H1 (cell line): ENCODE measurements at regions not wholly inside any gene's neighbourhood (a gene's known extent, or its start where the extent isn't known, plus 50 kb on each side); places are given as distances from the start of the nearest gene placed in this dataset.

Experiments
- ATF3 ChIP-seq: IDR thresholded peaks from 2 replicates; pipeline ENCODE4 v1.6.1; 2011; ENCODE audit warnings: low read depth, mild to moderate bottlenecking, low read length; ENCODE audit not compliant: insufficient read depth
- CHD1 ChIP-seq: IDR thresholded peaks from 2 replicates; pipeline ENCODE4 v1.6.1; 2012; ENCODE audit warnings: low read depth, low read length, improper control_type of control experiment
- E2F6 ChIP-seq: IDR thresholded peaks from 2 replicates; pipeline ENCODE4 v1.6.1; 2012; ENCODE audit warnings: inconsistent platforms
- EP300 ChIP-seq, 2 experiments: IDR thresholded peaks; 1 replicate in 1 of 2; 2 replicates in 1 of 2; pipeline ENCODE4 v1.6.1; 2011 to 2012; ENCODE audit warnings: low read depth in 2 of 2, low read length in 2 of 2, mild to moderate bottlenecking in 2 of 2, borderline replicate concordance in 1 of 2, inconsistent platforms in 1 of 2, moderate library complexity in 1 of 2
- EZH2 ChIP-seq: fragments of 200-600 bp; sonication (generic); IDR thresholded peaks from 2 replicates; pipeline ENCODE4 v1.7.1; 2012; ENCODE audit warnings: low read depth, mild to moderate bottlenecking, moderate library complexity, low read length, inconsistent platforms; ENCODE audit not compliant: severe bottlenecking
- JUN ChIP-seq: IDR thresholded peaks from 2 replicates; pipeline ENCODE4 v1.6.1; 2011; ENCODE audit warnings: low read depth, mild to moderate bottlenecking, improper control_type of control experiment, low read length
- PHF8 ChIP-seq: fragments of 200-600 bp; sonication (generic); conservative IDR thresholded peaks from 2 replicates; pipeline ENCODE4 v1.7.1; 2012; ENCODE audit warnings: low read depth, mild to moderate bottlenecking, inconsistent platforms, low read length, moderate library complexity
- POLR2A ChIP-seq, 2 experiments: IDR thresholded peaks; 1 replicate in 1 of 2; 2 replicates in 1 of 2; pipeline ENCODE4 v1.6.1; 2011; ENCODE audit warnings: low read depth in 2 of 2, low read length in 2 of 2, mild to moderate bottlenecking in 2 of 2; ENCODE audit errors: control extremely low read depth in 1 of 2
- TF ChIP-seq, protein P1 (sequence below): IDR thresholded peaks from 2 replicates; pipeline ENCODE4 v1.6.1; 2011; ENCODE audit warnings: low read length, improper control_type of control experiment
- TF ChIP-seq, protein P2 (sequence below), 3 experiments: IDR thresholded peaks; 1 replicate in 2 of 3; 2 replicates in 1 of 3; pipeline versions ENCODE4 v1.5.1 to v1.6.1; 2011; ENCODE audit warnings: low read length in 3 of 3, mild to moderate bottlenecking in 3 of 3, inconsistent platforms in 2 of 3, low read depth in 1 of 3, moderate library complexity in 1 of 3; ENCODE audit not compliant: insufficient read depth in 1 of 3; ENCODE audit errors: control extremely low read depth in 1 of 3

- TF ChIP-seq, protein P1, sequence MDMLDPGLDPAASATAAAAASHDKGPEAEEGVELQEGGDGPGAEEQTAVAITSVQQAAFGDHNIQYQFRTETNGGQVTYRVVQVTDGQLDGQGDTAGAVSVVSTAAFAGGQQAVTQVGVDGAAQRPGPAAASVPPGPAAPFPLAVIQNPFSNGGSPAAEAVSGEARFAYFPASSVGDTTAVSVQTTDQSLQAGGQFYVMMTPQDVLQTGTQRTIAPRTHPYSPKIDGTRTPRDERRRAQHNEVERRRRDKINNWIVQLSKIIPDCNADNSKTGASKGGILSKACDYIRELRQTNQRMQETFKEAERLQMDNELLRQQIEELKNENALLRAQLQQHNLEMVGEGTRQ: no peak
- TF ChIP-seq, protein P2, sequence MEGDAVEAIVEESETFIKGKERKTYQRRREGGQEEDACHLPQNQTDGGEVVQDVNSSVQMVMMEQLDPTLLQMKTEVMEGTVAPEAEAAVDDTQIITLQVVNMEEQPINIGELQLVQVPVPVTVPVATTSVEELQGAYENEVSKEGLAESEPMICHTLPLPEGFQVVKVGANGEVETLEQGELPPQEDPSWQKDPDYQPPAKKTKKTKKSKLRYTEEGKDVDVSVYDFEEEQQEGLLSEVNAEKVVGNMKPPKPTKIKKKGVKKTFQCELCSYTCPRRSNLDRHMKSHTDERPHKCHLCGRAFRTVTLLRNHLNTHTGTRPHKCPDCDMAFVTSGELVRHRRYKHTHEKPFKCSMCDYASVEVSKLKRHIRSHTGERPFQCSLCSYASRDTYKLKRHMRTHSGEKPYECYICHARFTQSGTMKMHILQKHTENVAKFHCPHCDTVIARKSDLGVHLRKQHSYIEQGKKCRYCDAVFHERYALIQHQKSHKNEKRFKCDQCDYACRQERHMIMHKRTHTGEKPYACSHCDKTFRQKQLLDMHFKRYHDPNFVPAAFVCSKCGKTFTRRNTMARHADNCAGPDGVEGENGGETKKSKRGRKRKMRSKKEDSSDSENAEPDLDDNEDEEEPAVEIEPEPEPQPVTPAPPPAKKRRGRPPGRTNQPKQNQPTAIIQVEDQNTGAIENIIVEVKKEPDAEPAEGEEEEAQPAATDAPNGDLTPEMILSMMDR (IDR thresholded peaks at IDR 0.05; ENCODE audit: control extremely low read depth in 1 of 3, insufficient read depth in 1 of 3, low read depth in 1 of 3, low read length in 3 of 3): peak in 1 of 3 experiments; percentile 3; a peak in 1 of 4 replicates
- TF ChIP-seq PHF8 (no peak), EP300 (IDR thresholded peaks at IDR 0.05; ENCODE audit: borderline replicate concordance in 1 of 2, low read depth in 2 of 2, low read length in 2 of 2) (no peak), EZH2 (no peak), E2F6 (no peak), POLR2A (IDR thresholded peaks at IDR 0.05; ENCODE audit: control extremely low read depth in 1 of 2, low read depth in 2 of 2, low read length in 2 of 2) (no peak), CHD1 (no peak), ATF3 (no peak), JUN (no peak)
Measured at GRCh38 chr3:148054999-148055398, 642.7 kb upstream of the AGTR1 start.
